Gastrocnemius medialis (tissue), 4 donors: ENCODE measurements at regions not wholly inside any gene's neighbourhood (a gene's known extent, or its start where the extent isn't known, plus 50 kb on each side); places are given as distances from the start of the nearest gene placed in this dataset.

Experiments used
- ATAC-seq, 2 donors: fragments of 150-250 bp; one replicate each; pipeline ENCODE4 v1.9.1; 2016
- DNase-seq, 2 donors: peaks; one replicate each; pipeline ENCODE4 v3.0.0-alpha.2; 2019
- H3K27ac ChIP-seq, 4 donors: fragments of 200-600 bp; sonication (generic); 1 replicate in 1 of 4; 2 replicates in 3 of 4; pipeline ENCODE4 v1.5.1; 2016 to 2018; ENCODE audit warnings: mild to moderate bottlenecking in 2 of 4, moderate library complexity in 1 of 4
- H3K27me3 ChIP-seq, 3 donors: fragments of 200-600 bp; sonication (generic) in 2 of 3; 1 replicate in 1 of 3; 2 replicates in 2 of 3; pipeline versions ENCODE4 v1.5.1 to v1.6.0; 2016 to 2019; ENCODE audit warnings: mild to moderate bottlenecking in 1 of 3, moderate library complexity in 1 of 3
- H3K36me3 ChIP-seq, 2 donors: fragments of 200-600 bp; sonication (generic) in 1 of 2; one replicate each; pipeline ENCODE4 v1.5.1; 2017 to 2018
- H3K4me1 ChIP-seq, 2 donors: fragments of 200-600 bp; sonication (generic) in 1 of 2; one replicate each; pipeline ENCODE4 v1.5.1; 2016 to 2017; ENCODE audit warnings: mild to moderate bottlenecking in 2 of 2
- H3K4me3 ChIP-seq, 4 donors: fragments of 200-600 bp; sonication (generic) in 3 of 4; 1 replicate in 1 of 4; 2 replicates in 3 of 4; pipeline ENCODE4 v1.5.1; 2016 to 2019; ENCODE audit warnings: mild to moderate bottlenecking in 2 of 4
- H3K9me3 ChIP-seq, 3 donors: fragments of 200-600 bp; sonication (generic) in 2 of 3; 1 replicate in 1 of 3; 2 replicates in 2 of 3; pipeline ENCODE4 v1.5.1; 2016 to 2019
- CTCF ChIP-seq, 5 experiments: fragments of 450-650 bp in 3 of 5; fragments of 200-600 bp in 2 of 5; sonication (generic) in 2 of 5; IDR thresholded peaks in 4 of 5; conservative IDR thresholded peaks in 1 of 5; 1 replicate in 4 of 5; 2 replicates in 1 of 5; pipeline ENCODE4 v1.5.1; 2016 to 2019; ENCODE audit warnings: antibody characterized with exemption in 5 of 5, mild to moderate bottlenecking in 3 of 5, moderate library complexity in 3 of 5
- POLR2A ChIP-seq, 2 donors: fragments of 450-650 bp; IDR thresholded peaks; one replicate each; pipeline ENCODE4 v1.6.1; 2017; ENCODE audit warnings: antibody characterized with exemption in 2 of 2, mild to moderate bottlenecking in 2 of 2, moderate library complexity in 2 of 2
- in situ Hi-C, 4 donors: fragments of 200-750 bp; cut with MboI; loops; one replicate each; pipeline versions ENCODE4 v1.15.0 to v1.8.0; 2017; ENCODE audit warnings: low sequenced_read_pairs in 4 of 4
- intact Hi-C: fragments of 100-400 bp; cut with DNase I; formaldehyde crosslinking; loops from one replicate; pipeline ENCODE4 v1.15.1; 2023; ENCODE audit warnings: low total_unique reads

GRCh38 chr9:78118742-78119473 lies 87.3 kb upstream of the GNAQ start:
- DNase-seq (no peak), ATAC-seq (no peak)
- no peak overlapping the region for H3K4me3 ChIP-seq
- no peaks in the 10 kb centered on the region for H3K9me3 ChIP-seq
- no peak overlapping the region for H3K27ac ChIP-seq
- H3K36me3 ChIP-seq = no peaks in the 10 kb centered on the region
- H3K27me3 ChIP-seq = no peaks in the 10 kb centered on the region
- TF ChIP-seq POLR2A (IDR thresholded peaks at IDR 0.05) (no peak), CTCF (IDR thresholded peaks at IDR 0.05 in 4 of 5, conservative IDR thresholded peaks at IDR 0.05 in 1 of 5) (no peak)
- in situ Hi-C loops = no loop called here
- intact Hi-C loops = no loop called here
- H3K4me1 ChIP-seq = no peaks in the 10 kb centered on the region

DNA sequence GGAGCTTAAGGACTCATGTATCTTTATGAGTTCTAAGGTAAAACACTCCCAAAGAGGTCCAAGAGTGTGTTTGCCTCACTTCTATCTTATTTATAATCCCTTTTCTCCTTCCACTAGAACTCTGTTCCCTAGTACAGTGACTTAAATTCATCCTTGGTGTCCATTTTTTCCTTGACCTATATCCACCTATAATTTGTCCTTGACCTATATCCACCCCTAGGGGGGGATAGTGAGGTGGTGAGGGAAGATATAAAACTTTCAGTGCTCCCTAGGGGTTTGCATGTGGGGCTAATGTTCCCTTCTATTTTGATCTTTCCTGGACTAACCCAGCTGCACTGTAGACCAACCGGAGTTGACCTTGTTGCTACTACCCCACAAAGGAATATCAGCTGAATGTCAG lies 83.5 kb upstream of the GNAQ start:
- Histone ChIP-seq H3K27me3 (no peaks in the 10 kb centered on the region), H3K4me1 (no peaks in the 10 kb centered on the region), H3K27ac (no peak overlapping the region), H3K4me3 (no peak overlapping the region), H3K36me3 (no peaks in the 10 kb centered on the region), H3K9me3 (no peaks in the 10 kb centered on the region)
- no peak for ATAC-seq
- intact Hi-C loops = no loop called here
- DNase-seq = no peak
- in situ Hi-C loops = no loop called here
- TF ChIP-seq POLR2A (IDR thresholded peaks at IDR 0.05) (no peak), CTCF (IDR thresholded peaks at IDR 0.05 in 4 of 5, conservative IDR thresholded peaks at IDR 0.05 in 1 of 5) (no peak)

DNA sequence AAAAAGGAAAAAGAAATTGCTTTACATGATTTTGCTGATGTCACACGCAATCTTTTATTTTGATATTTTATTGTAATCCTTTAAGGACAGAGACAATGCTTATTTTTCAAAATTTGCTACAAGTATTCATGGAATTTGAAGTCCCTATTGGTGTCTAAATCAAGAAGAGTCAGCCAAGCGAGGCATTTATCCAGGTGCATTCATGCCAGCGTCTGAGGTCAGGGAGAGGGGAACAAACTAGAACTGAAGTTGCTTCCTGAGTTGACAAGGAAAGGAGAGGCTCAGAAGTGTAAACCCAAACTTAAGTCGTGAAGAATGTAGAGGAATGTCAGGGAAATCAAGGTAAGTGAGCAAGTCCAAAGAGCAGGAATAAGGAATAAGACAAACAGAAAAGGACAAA lies 83.0 kb upstream of the GNAQ start:
- intact Hi-C loops (no loop called here), in situ Hi-C loops (no loop called here)
- H3K4me3 ChIP-seq = no peak overlapping the region
- DNase-seq (no peak), ATAC-seq (no peak)
- H3K36me3 ChIP-seq = no peaks in the 10 kb centered on the region
- no peak overlapping the region for H3K27ac ChIP-seq
- no peaks in the 10 kb centered on the region for H3K4me1 ChIP-seq
- no peaks in the 10 kb centered on the region for H3K27me3 ChIP-seq
- H3K9me3 ChIP-seq = no peaks in the 10 kb centered on the region
- no peak for TF ChIP-seq CTCF (IDR thresholded peaks at IDR 0.05 in 4 of 5, conservative IDR thresholded peaks at IDR 0.05 in 1 of 5)
- TF ChIP-seq POLR2A (IDR thresholded peaks at IDR 0.05) = no peak

DNA sequence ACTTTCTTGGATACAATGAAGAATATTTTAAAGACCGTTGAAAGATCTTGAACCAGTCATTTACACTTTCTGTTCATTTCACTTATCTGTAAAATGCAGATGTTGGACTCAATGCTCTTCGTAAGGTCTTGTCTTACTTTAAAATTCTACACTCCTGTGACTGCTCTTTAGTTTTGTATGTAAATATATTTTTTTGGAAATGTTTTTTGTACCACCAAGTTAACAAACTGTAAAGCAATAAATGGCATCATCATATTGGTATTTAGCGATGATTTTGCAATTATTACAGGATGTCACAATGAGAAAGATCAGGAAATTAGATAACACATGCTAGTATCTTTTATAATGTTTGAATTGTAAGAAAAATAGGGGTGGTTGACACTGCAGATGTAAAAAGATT lies 80.8 kb upstream of the GNAQ start:
- H3K27me3 ChIP-seq = no peaks in the 10 kb centered on the region
- H3K36me3 ChIP-seq = no peaks in the 10 kb centered on the region
- in situ Hi-C loops = no loop called here

More for the DNA sequence above, 80.8 kb upstream of the GNAQ start:
- intact Hi-C loops = no loop called here
- DNase-seq (no peak), ATAC-seq (no peak)
- TF ChIP-seq CTCF (IDR thresholded peaks at IDR 0.05 in 4 of 5, conservative IDR thresholded peaks at IDR 0.05 in 1 of 5) (no peak), POLR2A (IDR thresholded peaks at IDR 0.05) (no peak)
- no peaks in the 10 kb centered on the region for H3K9me3 ChIP-seq
- no peaks in the 10 kb centered on the region for H3K4me1 ChIP-seq
- no peak overlapping the region for H3K4me3 ChIP-seq
- no peak overlapping the region for H3K27ac ChIP-seq
